HL-60 (cell line): ENCODE measurements at regions not wholly inside any gene's neighbourhood (a gene's known extent, or its start where the extent isn't known, plus 50 kb on each side); places are given as distances from the start of the nearest gene placed in this dataset.

ENCODE experiments used
- DNase-seq, 2 experiments: peaks; one replicate each; pipeline ENCODE4 v3.0.0-alpha.2; 2010 to 2020; ENCODE audit warnings: low read depth in 1 of 2, low spot score in 1 of 2
- H3K27ac ChIP-seq: fragments of 250-450 bp; sonication (Bioruptor Pico); replicated peaks from 2 replicates; pipeline ENCODE4 v1.5.1; 2020; ENCODE audit warnings: mild to moderate bottlenecking, moderate library complexity
- H3K27me3 ChIP-seq: fragments of 250-450 bp; sonication (Bioruptor Pico); 2 replicates; pipeline ENCODE4 v1.5.1; 2021; ENCODE audit warnings: mild to moderate bottlenecking, moderate library complexity; ENCODE audit not compliant: insufficient read depth, poor library complexity, severe bottlenecking
- H3K4me3 ChIP-seq: replicated peaks from 2 replicates; pipeline ENCODE4 v1.5.1; 2011; ENCODE audit warnings: mild to moderate bottlenecking, control low read depth, low read length; ENCODE audit not compliant: insufficient read depth
- CTCF ChIP-seq: IDR thresholded peaks from one replicate; pipeline ENCODE4 v1.5.1; 2011; ENCODE audit warnings: low read length, control low read depth, inconsistent platforms; ENCODE audit not compliant: insufficient read depth
- GABPA ChIP-seq: IDR thresholded peaks from 2 replicates; pipeline ENCODE4 v1.6.1; 2012; ENCODE audit warnings: low read depth
- POLR2AphosphoS5 ChIP-seq: IDR thresholded peaks from 2 replicates; pipeline ENCODE4 v1.6.1; 2012; ENCODE audit warnings: low read depth
- REST ChIP-seq: IDR thresholded peaks from 2 replicates; pipeline ENCODE4 v1.6.1; 2012; ENCODE audit warnings: low read depth; ENCODE audit not compliant: insufficient replicate concordance
- SPI1 ChIP-seq: IDR thresholded peaks from 2 replicates; pipeline ENCODE4 v1.6.1; 2012; ENCODE audit warnings: low read depth, mild to moderate bottlenecking, borderline replicate concordance

GRCh38 chr7:8998762-8999161 is 565.4 kb downstream of the NXPH1 start:
- TF ChIP-seq REST (no peak), CTCF (no peak), SPI1 (no peak), GABPA (no peak), POLR2AphosphoS5 (no peak)
- no peak overlapping the region for H3K27ac ChIP-seq
- DNase-seq = no peak
- no peak overlapping the region for H3K4me3 ChIP-seq
- H3K27me3 ChIP-seq = no peaks in the 10 kb centered on the region

- TF ChIP-seq GABPA (no peak), POLR2AphosphoS5 (no peak), CTCF (no peak), SPI1 (no peak), REST (no peak)
- no peak overlapping the region for H3K4me3 ChIP-seq
Measured at GRCh38 chr7:9013940-9014339, 580.5 kb downstream of the NXPH1 start.

GRCh38 chr7:9017286-9017685 is 583.9 kb downstream of the NXPH1 start:
- TF ChIP-seq GABPA (no peak), REST (no peak), CTCF (no peak), POLR2AphosphoS5 (no peak), SPI1 (no peak)
- no peak for DNase-seq
- no peak overlapping the region for H3K4me3 ChIP-seq
- H3K27me3 ChIP-seq = no peaks in the 10 kb centered on the region
- H3K27ac ChIP-seq = no peak overlapping the region

More at GRCh38 chr7:9013940-9014339, 580.5 kb downstream of the NXPH1 start:
- DNase-seq = no peak
- Histone ChIP-seq H3K27me3 (no peaks in the 10 kb centered on the region), H3K27ac (no peak overlapping the region)
